ENCODE measurements at regions not wholly inside any gene's neighbourhood (a gene's known extent, or its start where the extent isn't known, plus 50 kb on each side); places are given as distances from the start of the nearest gene placed in this dataset.

- TF ChIP-seq POLR2A (IDR thresholded peaks at IDR 0.05; ENCODE audit: low read length) (no peak), GATA1 (IDR thresholded peaks at IDR 0.05; ENCODE audit: low read depth, low read length) (no peak)
Observed at GRCh38 chr14:101318271-101318670, 243.0 kb upstream of the DIO3 start.
